GM18519 (cell line): ENCODE measurements at regions not wholly inside any gene's neighbourhood (a gene's known extent, or its start where the extent isn't known, plus 50 kb on each side); places are given as distances from the start of the nearest gene placed in this dataset.
"Not testable (repeated sequence)": the region's sequence is repeated elsewhere in the genome, so short reads cannot be mapped to it uniquely, and the experiment has no call there.

Experiments used
- ATAC-seq: cut with Tn5 transposase; IDR thresholded peaks from one replicate; pipeline ENCODE4 v1.9.1; 2021; ENCODE audit warnings: mild to moderate bottlenecking, moderate library complexity; ENCODE audit not compliant: unreplicated experiment, low FRiP score

- no peak for ATAC-seq
Measured at GRCh38 chr14:54229136-54229535, 167.7 kb upstream of the CDKN3 start.

- ATAC-seq, result no peak
Measured at GRCh38 chr14:54230645-54231044, 166.2 kb upstream of the CDKN3 start.

- ATAC-seq, result no peak
Measured at GRCh38 chr14:54232735-54233134, 164.1 kb upstream of the CDKN3 start.

GRCh38 chr14:54241517-54241916 is 155.3 kb upstream of the CDKN3 start:
- no peak for ATAC-seq

- no peak for ATAC-seq
Measured at GRCh38 chr14:54251356-54251755, 145.5 kb upstream of the CDKN3 start.

GRCh38 chr14:54252072-54252730 is 144.6 kb upstream of the CDKN3 start:
- no peak for ATAC-seq

- no peak for ATAC-seq
Measured at GRCh38 chr14:54253195-54253947, 143.4 kb upstream of the CDKN3 start.

- no peak for ATAC-seq
Measured at GRCh38 chr14:54256156-54256555, 140.7 kb upstream of the CDKN3 start.

- ATAC-seq, result no peak
Measured at GRCh38 chr14:54257424-54257823, 139.4 kb upstream of the CDKN3 start.

GRCh38 chr14:54258382-54258781 is 138.4 kb upstream of the CDKN3 start:
- ATAC-seq, result no peak

GRCh38 chr14:54259821-54260220 is 137.0 kb upstream of the CDKN3 start:
- ATAC-seq, result no peak

GRCh38 chr14:54261283-54261682 is 135.5 kb upstream of the CDKN3 start:
- no peak for ATAC-seq

- not testable (repeated sequence) for ATAC-seq
Measured at GRCh38 chr14:54266616-54267015, 130.2 kb upstream of the CDKN3 start.

GRCh38 chr14:54267172-54267571 is 129.6 kb upstream of the CDKN3 start:
- ATAC-seq, result peak; percentile 54

- ATAC-seq, result no peak
Measured at GRCh38 chr14:54275997-54276725, 120.6 kb upstream of the CDKN3 start.

GRCh38 chr14:54278087-54278486 is 118.7 kb upstream of the CDKN3 start:
- no peak for ATAC-seq

- no peak for ATAC-seq
Measured at GRCh38 chr14:54278665-54279295, 118.0 kb upstream of the CDKN3 start.

GRCh38 chr14:54282849-54283248 is 114.0 kb upstream of the CDKN3 start:
- ATAC-seq, result no peak

GRCh38 chr14:54285030-54285429 is 111.8 kb upstream of the CDKN3 start:
- ATAC-seq, result no peak

- ATAC-seq, result no peak
Measured at GRCh38 chr14:54291491-54292191, 105.2 kb upstream of the CDKN3 start.
